ENCODE measurements at regions not wholly inside any gene's neighbourhood (a gene's known extent, or its start where the extent isn't known, plus 50 kb on each side); places are given as distances from the start of the nearest gene placed in this dataset.
"Not testable (repeated sequence)": the region's sequence is repeated elsewhere in the genome, so short reads cannot be mapped to it uniquely, and the experiment has no call there.

- no peak overlapping the region for H3K4me3 ChIP-seq (ENCODE audit: insufficient read depth, low read depth, low read length)
- no peak for DNase-seq
- H3K27me3 ChIP-seq (ENCODE audit: control insufficient read depth, insufficient read depth, low read length): no peaks in the 10 kb centered on the region
- no peaks in the 10 kb centered on the region for H3K36me3 ChIP-seq (replicated peaks; ENCODE audit: control insufficient read depth, insufficient read depth, low read length)
Observed at GRCh38 chr14:105774001-105774400, 247.6 kb downstream of the TMEM121 start.

GRCh38 chr14:105774585-105775348 lies 248.4 kb downstream of the TMEM121 start:
- DNase-seq; H3K36me3 ChIP-seq (replicated peaks; ENCODE audit: control insufficient read depth, insufficient read depth, low read length); H3K4me3 ChIP-seq (ENCODE audit: insufficient read depth, low read depth, low read length); H3K27me3 ChIP-seq (ENCODE audit: control insufficient read depth, insufficient read depth, low read length): not testable (repeated sequence)

- not testable (repeated sequence) for DNase-seq; H3K27me3 ChIP-seq (ENCODE audit: control insufficient read depth, insufficient read depth, low read length); H3K36me3 ChIP-seq (replicated peaks; ENCODE audit: control insufficient read depth, insufficient read depth, low read length); H3K4me3 ChIP-seq (ENCODE audit: insufficient read depth, low read depth, low read length)
Observed at GRCh38 chr14:105775349-105775923, 249.1 kb downstream of the TMEM121 start.

- DNase-seq; H3K27me3 ChIP-seq (ENCODE audit: control insufficient read depth, insufficient read depth, low read length); H3K4me3 ChIP-seq (ENCODE audit: insufficient read depth, low read depth, low read length); H3K36me3 ChIP-seq (replicated peaks; ENCODE audit: control insufficient read depth, insufficient read depth, low read length): not testable (repeated sequence)
Observed at GRCh38 chr14:105776112-105776511, 249.7 kb downstream of the TMEM121 start.

- Histone ChIP-seq H3K36me3 (replicated peaks; ENCODE audit: control insufficient read depth, insufficient read depth, low read length) (no peaks in the 10 kb centered on the region), H3K4me3 (ENCODE audit: insufficient read depth, low read depth, low read length) (no peak overlapping the region), H3K27me3 (ENCODE audit: control insufficient read depth, insufficient read depth, low read length) (no peaks in the 10 kb centered on the region)
- no peak for DNase-seq
Observed at GRCh38 chr14:105776924-105777323, 250.5 kb downstream of the TMEM121 start.

- no peaks in the 10 kb centered on the region for H3K36me3 ChIP-seq (replicated peaks; ENCODE audit: control insufficient read depth, insufficient read depth, low read length)
- H3K4me3 ChIP-seq (ENCODE audit: insufficient read depth, low read depth, low read length): no peak overlapping the region
- no peaks in the 10 kb centered on the region for H3K27me3 ChIP-seq (ENCODE audit: control insufficient read depth, insufficient read depth, low read length)
- no peak for DNase-seq
Observed at GRCh38 chr14:105783707-105784106, 257.3 kb downstream of the TMEM121 start.

- DNase-seq: no peak
- Histone ChIP-seq H3K4me3 (ENCODE audit: insufficient read depth, low read depth, low read length) (no peak overlapping the region), H3K27me3 (ENCODE audit: control insufficient read depth, insufficient read depth, low read length) (no peaks in the 10 kb centered on the region), H3K36me3 (replicated peaks; ENCODE audit: control insufficient read depth, insufficient read depth, low read length) (no peaks in the 10 kb centered on the region)
Observed at GRCh38 chr14:105793836-105794235, 267.5 kb downstream of the TMEM121 start.

GRCh38 chr14:105797546-105797945 lies 271.2 kb downstream of the TMEM121 start:
- Histone ChIP-seq H3K4me3 (ENCODE audit: insufficient read depth, low read depth, low read length) (no peak overlapping the region), H3K27me3 (ENCODE audit: control insufficient read depth, insufficient read depth, low read length) (no peaks in the 10 kb centered on the region), H3K36me3 (replicated peaks; ENCODE audit: control insufficient read depth, insufficient read depth, low read length) (no peaks in the 10 kb centered on the region)
- no peak for DNase-seq

- no peak overlapping the region for H3K4me3 ChIP-seq (ENCODE audit: insufficient read depth, low read depth, low read length)
- H3K36me3 ChIP-seq (replicated peaks; ENCODE audit: control insufficient read depth, insufficient read depth, low read length): no peaks in the 10 kb centered on the region
- H3K27me3 ChIP-seq (ENCODE audit: control insufficient read depth, insufficient read depth, low read length): no peaks in the 10 kb centered on the region
Observed at GRCh38 chr14:105805701-105806100, 279.3 kb downstream of the TMEM121 start.

GRCh38 chr14:105806568-105806967 lies 280.2 kb downstream of the TMEM121 start:
- no peaks in the 10 kb centered on the region for H3K27me3 ChIP-seq (ENCODE audit: control insufficient read depth, insufficient read depth, low read length)
- no peak for DNase-seq
- no peak overlapping the region for H3K4me3 ChIP-seq (ENCODE audit: insufficient read depth, low read depth, low read length)
- H3K36me3 ChIP-seq (replicated peaks; ENCODE audit: control insufficient read depth, insufficient read depth, low read length): no peaks in the 10 kb centered on the region

More at GRCh38 chr14:105805701-105806100, 279.3 kb downstream of the TMEM121 start:
- DNase-seq: no peak

- Histone ChIP-seq H3K36me3 (replicated peaks; ENCODE audit: control insufficient read depth, insufficient read depth, low read length) (no peaks in the 10 kb centered on the region), H3K27me3 (ENCODE audit: control insufficient read depth, insufficient read depth, low read length) (no peaks in the 10 kb centered on the region), H3K4me3 (ENCODE audit: insufficient read depth, low read depth, low read length) (no peak overlapping the region)
- no peak for DNase-seq
Observed at GRCh38 chr14:105817971-105818711, 291.8 kb downstream of the TMEM121 start.

GRCh38 chr14:105818712-105819005 lies 292.3 kb downstream of the TMEM121 start:
- DNase-seq: no peak
- Histone ChIP-seq H3K36me3 (replicated peaks; ENCODE audit: control insufficient read depth, insufficient read depth, low read length) (no peaks in the 10 kb centered on the region), H3K4me3 (ENCODE audit: insufficient read depth, low read depth, low read length) (no peak overlapping the region), H3K27me3 (ENCODE audit: control insufficient read depth, insufficient read depth, low read length) (no peaks in the 10 kb centered on the region)

GRCh38 chr14:105830171-105830570 lies 303.8 kb downstream of the TMEM121 start:
- no peaks in the 10 kb centered on the region for H3K27me3 ChIP-seq (ENCODE audit: control insufficient read depth, insufficient read depth, low read length)
- no peak overlapping the region for H3K4me3 ChIP-seq (ENCODE audit: insufficient read depth, low read depth, low read length)
- no peak for DNase-seq
- no peaks in the 10 kb centered on the region for H3K36me3 ChIP-seq (replicated peaks; ENCODE audit: control insufficient read depth, insufficient read depth, low read length)

GRCh38 chr14:105836160-105836559 lies 309.8 kb downstream of the TMEM121 start:
- no peak for DNase-seq
- no peak overlapping the region for H3K4me3 ChIP-seq (ENCODE audit: insufficient read depth, low read depth, low read length)
- H3K36me3 ChIP-seq (replicated peaks; ENCODE audit: control insufficient read depth, insufficient read depth, low read length): no peaks in the 10 kb centered on the region
- no peaks in the 10 kb centered on the region for H3K27me3 ChIP-seq (ENCODE audit: control insufficient read depth, insufficient read depth, low read length)

- no peaks in the 10 kb centered on the region for H3K36me3 ChIP-seq (replicated peaks; ENCODE audit: control insufficient read depth, insufficient read depth, low read length)
- no peak overlapping the region for H3K4me3 ChIP-seq (ENCODE audit: insufficient read depth, low read depth, low read length)
- no peaks in the 10 kb centered on the region for H3K27me3 ChIP-seq (ENCODE audit: control insufficient read depth, insufficient read depth, low read length)
- no peak for DNase-seq
Observed at GRCh38 chr14:105836730-105837129, 310.3 kb downstream of the TMEM121 start.
